C4-2B (cell line): ENCODE measurements at regions not wholly inside any gene's neighbourhood (a gene's known extent, or its start where the extent isn't known, plus 50 kb on each side); places are given as distances from the start of the nearest gene placed in this dataset.
A peak's percentile ranks its signal among the peaks of the same experiment; 100 is the strongest.

Source experiments
- H3K27ac ChIP-seq: fragments of 450-650 bp; 2 replicates; pipeline ENCODE4 v1.5.1; 2017
- ZFX ChIP-seq: fragments of 450-650 bp; IDR thresholded peaks from 2 replicates; pipeline ENCODE4 v1.6.1; 2017
- TF ChIP-seq, protein P1 (sequence below): fragments of 450-650 bp; conservative IDR thresholded peaks from 2 replicates; pipeline ENCODE4 v1.5.1; 2017; ENCODE audit warnings: mild to moderate bottlenecking

DNA sequence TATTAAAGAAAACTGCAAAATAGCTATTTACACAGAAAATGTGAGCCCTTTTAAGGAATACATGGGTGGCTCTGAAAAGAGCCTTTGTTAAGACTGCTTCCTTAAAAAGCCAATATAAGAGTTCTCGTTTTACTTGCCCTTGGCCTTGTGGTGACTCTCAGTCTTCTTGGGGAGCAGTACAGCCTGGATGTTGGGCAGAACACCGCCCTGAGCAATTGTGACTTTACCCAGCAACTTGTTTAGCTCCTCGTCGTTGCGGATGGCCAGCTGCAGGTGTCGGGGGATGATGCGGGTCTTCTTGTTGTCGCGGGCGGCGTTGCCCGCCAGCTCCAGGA, 111.5 kb downstream of the HFE start:
- no peak for TF ChIP-seq ZFX
- TF ChIP-seq, protein P1, sequence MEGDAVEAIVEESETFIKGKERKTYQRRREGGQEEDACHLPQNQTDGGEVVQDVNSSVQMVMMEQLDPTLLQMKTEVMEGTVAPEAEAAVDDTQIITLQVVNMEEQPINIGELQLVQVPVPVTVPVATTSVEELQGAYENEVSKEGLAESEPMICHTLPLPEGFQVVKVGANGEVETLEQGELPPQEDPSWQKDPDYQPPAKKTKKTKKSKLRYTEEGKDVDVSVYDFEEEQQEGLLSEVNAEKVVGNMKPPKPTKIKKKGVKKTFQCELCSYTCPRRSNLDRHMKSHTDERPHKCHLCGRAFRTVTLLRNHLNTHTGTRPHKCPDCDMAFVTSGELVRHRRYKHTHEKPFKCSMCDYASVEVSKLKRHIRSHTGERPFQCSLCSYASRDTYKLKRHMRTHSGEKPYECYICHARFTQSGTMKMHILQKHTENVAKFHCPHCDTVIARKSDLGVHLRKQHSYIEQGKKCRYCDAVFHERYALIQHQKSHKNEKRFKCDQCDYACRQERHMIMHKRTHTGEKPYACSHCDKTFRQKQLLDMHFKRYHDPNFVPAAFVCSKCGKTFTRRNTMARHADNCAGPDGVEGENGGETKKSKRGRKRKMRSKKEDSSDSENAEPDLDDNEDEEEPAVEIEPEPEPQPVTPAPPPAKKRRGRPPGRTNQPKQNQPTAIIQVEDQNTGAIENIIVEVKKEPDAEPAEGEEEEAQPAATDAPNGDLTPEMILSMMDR = no peak
- peak overlapping the region; percentile 99 for H3K27ac ChIP-seq

DNA sequence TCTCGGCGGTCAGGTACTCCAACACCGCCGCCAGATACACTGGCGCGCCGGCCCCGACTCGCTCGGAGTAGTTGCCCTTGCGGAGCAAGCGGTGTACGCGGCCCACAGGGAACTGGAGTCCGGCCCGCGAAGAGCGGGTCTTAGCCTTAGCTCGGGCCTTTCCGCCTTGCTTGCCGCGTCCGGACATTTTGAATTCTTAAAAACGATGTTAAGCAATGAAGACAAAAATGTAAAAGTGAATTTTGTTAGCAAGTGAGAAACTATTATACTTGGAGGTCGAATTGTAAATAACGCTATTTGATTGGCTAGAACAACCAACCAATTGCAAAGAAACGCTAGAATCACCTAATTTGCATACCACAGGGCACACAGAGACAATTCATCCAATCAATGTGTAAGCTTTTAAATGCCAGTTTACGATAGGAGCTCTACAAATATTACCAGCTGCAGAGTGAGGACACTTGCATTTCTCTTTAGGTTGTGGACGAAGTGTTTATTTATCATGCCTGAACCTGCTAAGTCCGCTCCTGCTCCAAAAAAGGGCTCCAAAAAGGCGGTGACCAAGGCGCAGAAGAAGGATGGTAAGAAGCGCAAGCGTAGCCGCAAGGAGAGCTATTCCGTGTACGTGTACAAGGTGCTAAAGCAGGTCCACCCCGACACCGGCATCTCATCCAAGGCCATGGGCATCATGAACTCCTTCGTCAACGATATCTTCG, 112.0 kb downstream of the HFE start:
- TF ChIP-seq ZFX = peak; percentile 66
- TF ChIP-seq, protein P1 = no peak
- H3K27ac ChIP-seq = peak overlapping the region; percentile 99

DNA sequence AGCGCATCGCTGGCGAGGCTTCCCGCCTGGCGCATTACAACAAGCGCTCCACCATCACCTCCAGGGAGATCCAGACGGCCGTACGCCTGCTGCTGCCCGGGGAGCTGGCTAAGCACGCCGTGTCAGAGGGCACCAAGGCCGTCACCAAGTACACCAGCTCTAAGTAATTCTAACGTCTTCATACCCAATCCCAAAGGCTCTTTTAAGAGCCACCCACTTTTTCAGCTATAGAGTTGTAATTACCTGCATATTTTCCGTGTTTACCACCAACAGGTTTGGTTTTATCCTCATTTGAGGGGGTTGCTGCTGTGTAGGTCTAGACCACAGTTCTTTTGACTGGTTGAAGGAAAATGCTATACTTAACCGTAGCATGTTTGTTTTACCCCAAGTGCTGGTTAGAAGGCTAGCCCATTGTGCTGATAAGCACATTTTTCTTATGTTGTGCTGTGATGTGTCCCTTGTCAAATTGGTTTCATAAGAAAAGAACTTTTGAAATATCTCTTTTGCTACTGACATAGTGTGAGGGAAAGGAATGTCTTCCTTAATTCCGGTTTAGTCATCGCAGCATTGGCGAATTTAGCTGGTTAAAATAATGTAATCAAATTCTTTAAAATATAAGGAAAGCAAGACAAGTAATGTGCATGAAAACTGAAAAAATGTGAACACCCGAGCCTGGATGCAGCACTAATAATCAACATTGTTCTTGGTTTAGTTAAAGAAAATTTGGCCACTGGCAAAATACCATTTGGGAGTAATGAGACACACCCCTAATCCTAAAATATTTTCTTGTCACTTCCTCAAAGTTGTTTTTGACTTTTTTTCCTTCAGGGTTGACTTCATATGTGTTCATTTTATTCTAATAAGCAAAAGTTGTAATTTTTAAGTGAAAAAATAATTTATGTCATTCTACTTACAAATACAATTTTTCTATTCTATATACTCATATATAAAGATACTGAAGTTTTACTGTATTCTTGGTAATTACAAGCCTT, 112.8 kb downstream of the HFE start:
- peak overlapping the region; percentile 99 for H3K27ac ChIP-seq
- TF ChIP-seq, protein P1 = no peak
- TF ChIP-seq ZFX = no peak

DNA sequence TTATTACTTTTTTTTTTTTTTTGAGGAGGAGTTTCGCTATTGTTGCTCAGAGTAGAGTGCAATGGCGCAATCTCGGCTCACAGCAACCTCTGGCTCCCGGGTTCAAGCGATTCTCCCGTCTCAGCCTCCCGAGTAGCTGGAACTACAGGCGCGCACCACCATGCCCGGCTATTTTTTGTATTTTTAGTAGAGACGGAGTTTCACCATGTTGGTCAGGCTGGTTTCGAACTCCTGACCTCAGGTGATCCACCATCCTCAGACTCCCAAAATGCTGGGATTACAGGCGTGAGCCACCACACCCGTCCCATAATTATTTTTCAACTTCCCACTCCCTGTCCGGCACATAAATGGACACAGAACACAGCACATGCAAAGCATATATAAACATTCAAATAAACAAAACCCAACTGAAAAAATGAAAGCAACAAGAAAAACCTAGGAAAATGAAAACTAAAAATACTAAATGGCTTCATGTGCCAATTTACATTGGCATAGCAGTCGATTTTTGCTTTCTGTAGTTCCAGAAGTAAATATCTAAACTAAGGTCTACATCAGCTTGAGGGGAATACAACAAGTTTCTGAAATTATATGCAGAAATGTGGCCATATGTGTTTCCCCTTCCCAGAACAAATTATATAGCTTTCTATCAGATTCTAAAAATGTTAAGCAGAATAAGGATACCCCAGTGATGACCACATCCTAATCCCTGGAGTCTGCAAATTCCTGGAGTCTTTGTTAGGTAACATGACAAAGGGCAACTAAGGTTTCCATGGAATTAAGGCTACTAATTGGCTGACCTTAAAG, 113.9 kb downstream of the HFE start:
- TF ChIP-seq, protein P1 = no peak
- no peak for TF ChIP-seq ZFX

DNA sequence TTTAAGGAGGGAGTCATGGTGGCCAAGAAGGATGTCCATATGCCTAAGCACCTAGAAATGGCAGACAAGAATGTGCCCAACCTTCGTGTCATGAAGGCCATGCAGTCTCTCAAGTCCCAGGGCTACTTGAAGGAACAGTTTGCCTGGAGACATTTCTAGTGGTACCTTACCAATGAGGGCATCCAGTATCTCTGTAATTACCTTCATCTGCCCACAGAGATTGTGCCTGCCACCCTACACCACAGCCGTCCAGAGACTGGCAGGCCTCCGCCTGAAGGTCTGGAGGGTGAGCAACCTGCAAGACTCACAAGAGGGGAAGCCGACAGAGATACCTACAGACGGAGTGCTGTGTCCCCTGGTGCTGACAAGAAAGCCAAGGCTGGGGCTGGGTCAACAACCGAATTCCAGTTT, 115.0 kb downstream of the HFE start:
- no peak for TF ChIP-seq ZFX
- TF ChIP-seq, protein P1 = no peak
- H3K27ac ChIP-seq = peak overlapping the region; percentile 54

More for the DNA sequence above, 113.9 kb downstream of the HFE start:
- H3K27ac ChIP-seq = peak overlapping the region; percentile 42; the same call in 1 of the 2 replicates

DNA sequence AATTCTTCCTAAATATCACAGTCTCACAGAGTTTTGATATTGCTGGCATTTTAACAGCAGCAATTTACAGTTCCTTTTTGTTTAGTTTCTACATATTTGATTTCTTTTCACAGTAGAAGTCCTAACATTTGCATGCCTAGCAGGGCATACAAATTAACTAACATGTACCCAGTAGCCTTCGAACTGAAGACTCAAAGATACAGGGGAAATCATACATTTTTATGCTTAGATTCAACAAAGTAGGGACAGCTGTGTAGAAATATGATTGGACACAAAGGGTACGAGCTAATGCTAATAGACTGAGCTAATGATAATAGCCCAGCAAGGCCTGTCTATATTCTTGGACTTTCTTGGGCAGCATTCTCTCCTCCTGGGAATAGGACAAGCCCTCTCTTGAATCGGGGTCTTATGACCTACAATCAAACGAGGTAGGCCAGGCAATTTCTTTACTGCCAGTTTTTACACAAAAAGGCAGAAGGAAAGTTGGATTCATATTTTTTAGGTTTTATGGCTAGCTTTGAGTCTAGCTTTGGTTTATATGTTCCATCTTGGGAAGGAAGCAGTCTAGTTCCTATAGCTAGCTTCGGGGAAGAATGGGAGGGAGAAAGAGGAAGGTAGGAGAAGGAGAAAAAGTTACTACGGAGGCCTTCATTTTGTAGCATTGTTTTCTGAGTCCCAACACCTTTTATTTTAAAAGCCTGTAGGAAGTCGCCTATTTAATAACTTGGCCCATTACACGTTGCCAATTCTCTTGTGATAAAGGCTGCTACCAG, 115.8 kb downstream of the HFE start:
- TF ChIP-seq ZFX = no peak
- TF ChIP-seq, protein P1 = no peak
- no peak overlapping the region for H3K27ac ChIP-seq
